Stimulated activated memory B cell treated with anti-CD40 and anti-IgM and Interleukin-4, amounts not matched to agents 10 μg/mL and 1 μg/mL and 100 μg/mL, for 72 hours (primary cell): ENCODE measurements at regions not wholly inside any gene's neighbourhood (a gene's known extent, or its start where the extent isn't known, plus 50 kb on each side); places are given as distances from the start of the nearest gene placed in this dataset.
"Not testable (repeated sequence)": the region's sequence is repeated elsewhere in the genome, so short reads cannot be mapped to it uniquely, and the experiment has no call there.

ENCODE experiments used
- ATAC-seq: fragments of 150-1000 bp; cut with Tn5 transposase; 2 replicates; pipeline ENCODE4 v1.10.0; 2021
- H3K27ac Mint-ChIP-seq: one replicate; pipeline ENCODE4 v1.8.0; 2022; ENCODE audit warnings: mild to moderate bottlenecking, mixed read lengths
- H3K27me3 Mint-ChIP-seq: one replicate; pipeline ENCODE4 v1.8.0; 2022; ENCODE audit warnings: mixed read lengths
- H3K36me3 Mint-ChIP-seq: one replicate; pipeline ENCODE4 v1.8.0; 2022; ENCODE audit warnings: mixed read lengths
- H3K4me1 Mint-ChIP-seq: one replicate; pipeline ENCODE4 v1.8.0; 2022; ENCODE audit warnings: mixed read lengths
- H3K4me3 Mint-ChIP-seq: one replicate; pipeline ENCODE4 v1.8.0; 2022; ENCODE audit warnings: mild to moderate bottlenecking, moderate library complexity, mixed read lengths
- H3K9me3 Mint-ChIP-seq: one replicate; pipeline ENCODE4 v1.8.0; 2022; ENCODE audit warnings: mixed read lengths

DNA sequence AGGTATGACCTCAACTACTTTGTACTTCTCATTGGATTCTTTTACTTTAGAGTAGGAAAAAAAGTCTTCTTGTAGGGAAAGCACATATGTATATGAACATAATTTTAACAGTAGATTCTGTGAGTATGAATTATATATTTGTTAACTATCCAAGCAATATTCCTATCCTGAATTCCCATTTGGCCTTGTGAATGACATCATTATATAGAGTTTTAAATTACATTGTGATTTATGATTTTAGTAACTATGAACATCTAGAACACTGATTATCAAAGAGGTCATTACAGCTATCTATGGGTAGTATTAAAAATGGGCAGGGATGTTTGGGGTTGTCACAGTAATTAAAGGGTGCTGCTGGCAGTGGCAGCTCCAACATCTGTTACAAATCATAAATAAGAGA lies 163.9 kb upstream of the TFAP2D start:
- H3K27me3 Mint-ChIP-seq: no peaks in the 10 kb centered on the region
- no peak overlapping the region for H3K27ac Mint-ChIP-seq
- no peaks in the 10 kb centered on the region for H3K36me3 Mint-ChIP-seq
- no peaks in the 10 kb centered on the region for H3K4me1 Mint-ChIP-seq
- H3K4me3 Mint-ChIP-seq: no peak overlapping the region
- peaks cover 5% of the 10 kb centered on the region for H3K9me3 Mint-ChIP-seq
- ATAC-seq: no peak

DNA sequence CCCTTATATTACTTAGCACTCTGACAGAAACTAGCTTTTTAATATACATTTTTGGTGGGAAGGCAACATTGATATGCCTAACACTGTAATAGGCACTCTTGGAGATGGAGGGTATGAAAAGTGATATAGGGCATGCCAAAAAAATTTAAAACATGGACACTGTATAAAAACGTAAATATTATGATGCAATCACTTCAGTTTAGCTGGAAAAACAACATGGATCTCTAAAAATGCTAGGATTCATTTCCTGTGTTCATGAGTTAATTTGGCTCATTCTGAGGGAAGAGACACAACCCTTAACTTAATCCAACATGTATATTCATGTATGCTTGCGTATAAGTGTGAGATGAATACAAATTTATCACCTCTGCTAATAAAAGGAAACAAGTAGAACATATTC lies 157.3 kb upstream of the TFAP2D start:
- Mint-ChIP-seq H3K4me3 (no peak overlapping the region), H3K4me1 (no peaks in the 10 kb centered on the region), H3K27ac (no peak overlapping the region), H3K36me3 (no peaks in the 10 kb centered on the region), H3K27me3 (no peaks in the 10 kb centered on the region), H3K9me3 (peaks cover 11% of the 10 kb centered on the region)
- no peak for ATAC-seq

DNA sequence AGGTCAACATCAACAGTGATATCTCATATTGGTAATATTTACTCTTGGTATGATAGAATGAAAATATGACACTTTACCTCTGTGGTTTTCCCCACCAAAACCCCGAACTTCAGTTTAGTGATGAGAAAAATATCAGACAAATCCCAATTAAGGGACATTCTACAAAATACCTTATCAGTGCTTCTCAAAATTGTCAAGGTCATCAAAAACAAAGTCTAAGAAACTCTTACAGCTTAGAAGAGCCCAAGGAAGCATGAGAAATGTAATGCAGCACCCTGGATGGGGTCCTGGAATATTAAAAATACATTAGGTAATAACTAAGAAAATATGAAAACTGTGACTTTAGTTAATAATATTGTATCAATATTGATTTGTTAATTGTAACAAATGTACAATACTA lies 148.3 kb upstream of the TFAP2D start:
- no peaks in the 10 kb centered on the region for H3K9me3 Mint-ChIP-seq
- no peak overlapping the region for H3K4me3 Mint-ChIP-seq
- no peaks in the 10 kb centered on the region for H3K4me1 Mint-ChIP-seq
- no peak overlapping the region for H3K27ac Mint-ChIP-seq
- no peak for ATAC-seq
- H3K36me3 Mint-ChIP-seq: no peaks in the 10 kb centered on the region
- H3K27me3 Mint-ChIP-seq: no peaks in the 10 kb centered on the region

DNA sequence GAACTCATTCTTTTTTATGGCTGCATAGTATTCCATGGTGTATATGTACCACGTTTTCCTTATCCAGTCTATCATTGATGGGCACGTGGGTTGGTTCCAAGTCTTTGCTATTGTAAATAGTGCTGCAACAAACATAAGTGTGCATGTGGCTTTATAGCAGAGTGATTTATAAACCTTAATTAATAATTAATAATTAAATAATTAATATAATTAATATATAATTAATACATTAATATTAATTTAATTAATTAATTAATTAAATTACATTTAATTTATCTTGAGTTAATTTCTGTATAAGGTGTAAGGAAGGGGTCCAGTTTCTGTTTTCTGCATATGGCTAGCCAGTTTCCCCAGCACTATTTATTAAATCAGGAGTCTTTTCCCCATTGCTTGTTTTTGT lies 142.1 kb upstream of the TFAP2D start:
- H3K27me3 Mint-ChIP-seq, ATAC-seq, H3K27ac Mint-ChIP-seq, H3K4me1 Mint-ChIP-seq, H3K4me3 Mint-ChIP-seq, H3K36me3 Mint-ChIP-seq: not testable (repeated sequence)
- H3K9me3 Mint-ChIP-seq: peaks cover 11% of the 10 kb centered on the region

DNA sequence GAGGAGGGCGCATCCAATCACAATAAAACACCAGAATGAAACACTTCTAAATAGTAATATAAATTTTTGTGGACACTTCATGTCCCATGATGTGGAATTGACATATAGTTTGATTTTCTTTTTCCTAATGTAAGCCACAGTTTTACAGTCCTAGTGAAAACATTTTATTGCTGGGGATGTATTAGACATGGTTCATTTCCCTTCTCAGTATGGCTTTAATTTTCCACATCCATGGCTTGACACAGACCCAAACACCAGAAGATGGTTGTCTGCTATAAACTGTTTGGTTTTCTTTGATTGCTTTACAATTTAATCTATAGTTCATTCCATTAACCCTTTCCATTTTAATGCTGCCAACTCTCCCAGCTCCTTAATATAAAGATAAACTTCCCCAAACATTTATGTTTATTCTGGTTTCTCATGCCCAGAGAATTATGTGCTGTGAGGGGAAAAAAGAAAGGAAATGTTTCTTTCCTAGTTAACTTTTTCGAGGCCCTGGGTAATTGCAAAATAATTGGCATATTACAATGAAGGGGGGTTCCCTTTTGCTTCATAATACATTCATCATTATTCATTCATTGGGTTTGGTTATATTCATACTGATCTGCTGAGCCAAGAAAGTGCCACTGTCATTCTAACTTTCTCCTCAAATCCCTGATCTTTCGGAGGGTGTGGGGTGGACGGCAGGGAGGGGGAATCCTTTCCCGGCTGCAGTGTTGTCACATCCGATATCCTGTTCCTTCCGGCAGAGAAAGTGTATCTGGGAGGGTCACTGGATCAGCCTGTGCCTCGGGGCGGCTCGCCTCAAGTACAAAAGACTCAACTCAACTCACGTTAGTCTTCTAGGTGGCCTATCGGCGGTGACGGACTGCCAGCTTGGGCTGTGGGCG lies 127.6 kb upstream of the TFAP2D start:
- H3K36me3 Mint-ChIP-seq: no peaks in the 10 kb centered on the region
- H3K27ac Mint-ChIP-seq: no peak overlapping the region
- no peak for ATAC-seq
- H3K4me3 Mint-ChIP-seq: no peak overlapping the region
- no peaks in the 10 kb centered on the region for H3K4me1 Mint-ChIP-seq
- no peaks in the 10 kb centered on the region for H3K27me3 Mint-ChIP-seq
- no peaks in the 10 kb centered on the region for H3K9me3 Mint-ChIP-seq

DNA sequence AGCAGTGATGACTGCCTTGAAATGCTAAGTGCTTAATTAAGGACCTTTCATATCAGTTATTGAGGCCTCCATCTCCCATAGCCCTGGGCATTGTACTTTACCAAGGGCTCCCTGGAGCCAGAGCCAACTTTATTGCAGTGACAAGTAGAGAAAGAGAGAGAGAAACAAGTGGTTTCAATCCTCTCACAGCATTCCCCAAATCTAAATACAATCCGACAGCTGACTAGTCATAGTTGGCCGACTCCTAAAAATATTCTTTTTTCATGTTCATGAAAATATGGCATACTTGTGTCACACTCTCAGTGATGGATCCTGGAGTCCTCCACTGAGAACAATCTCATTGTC lies 127.0 kb upstream of the TFAP2D start:
- no peak overlapping the region for H3K27ac Mint-ChIP-seq
- no peaks in the 10 kb centered on the region for H3K9me3 Mint-ChIP-seq
- H3K27me3 Mint-ChIP-seq: no peaks in the 10 kb centered on the region
- ATAC-seq: no peak
- H3K4me3 Mint-ChIP-seq: no peak overlapping the region
- H3K4me1 Mint-ChIP-seq: no peaks in the 10 kb centered on the region
- H3K36me3 Mint-ChIP-seq: no peaks in the 10 kb centered on the region

DNA sequence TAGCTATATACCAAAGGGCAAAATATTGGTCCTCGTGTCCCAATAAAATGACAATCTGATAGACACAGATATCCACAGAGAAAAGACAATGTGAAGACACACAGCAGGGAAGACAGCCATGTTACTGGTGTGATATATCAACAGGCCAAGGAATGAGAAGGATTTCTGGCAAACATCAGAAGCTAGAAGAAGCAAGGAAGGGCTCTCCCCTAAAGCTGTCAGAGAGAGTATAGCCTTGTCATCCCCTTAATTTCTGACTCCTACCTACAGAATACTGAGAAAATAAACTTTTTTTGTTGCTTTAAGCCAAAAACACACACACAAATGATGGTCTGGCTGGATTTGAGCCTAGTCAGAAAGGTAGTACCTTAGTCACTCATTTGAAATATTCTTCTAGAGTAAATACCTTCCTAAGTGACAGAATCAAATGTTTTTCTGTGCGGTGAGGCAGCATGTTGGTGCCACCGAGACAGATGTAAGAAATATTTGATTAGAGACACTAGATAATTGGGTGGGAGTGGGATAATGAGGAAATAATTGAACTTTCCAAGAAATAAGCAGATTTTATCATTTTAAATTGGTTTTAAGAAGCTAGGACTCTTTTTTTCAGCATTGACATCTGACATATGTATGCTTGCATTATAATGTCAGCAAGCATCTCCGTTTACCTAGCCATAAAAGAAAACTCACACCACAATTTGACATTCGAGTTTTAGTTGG lies 123.4 kb upstream of the TFAP2D start:
- Mint-ChIP-seq H3K36me3 (no peaks in the 10 kb centered on the region), H3K4me1 (no peaks in the 10 kb centered on the region), H3K9me3 (no peaks in the 10 kb centered on the region), H3K4me3 (no peak overlapping the region), H3K27ac (no peak overlapping the region), H3K27me3 (no peaks in the 10 kb centered on the region)
- ATAC-seq: no peak

DNA sequence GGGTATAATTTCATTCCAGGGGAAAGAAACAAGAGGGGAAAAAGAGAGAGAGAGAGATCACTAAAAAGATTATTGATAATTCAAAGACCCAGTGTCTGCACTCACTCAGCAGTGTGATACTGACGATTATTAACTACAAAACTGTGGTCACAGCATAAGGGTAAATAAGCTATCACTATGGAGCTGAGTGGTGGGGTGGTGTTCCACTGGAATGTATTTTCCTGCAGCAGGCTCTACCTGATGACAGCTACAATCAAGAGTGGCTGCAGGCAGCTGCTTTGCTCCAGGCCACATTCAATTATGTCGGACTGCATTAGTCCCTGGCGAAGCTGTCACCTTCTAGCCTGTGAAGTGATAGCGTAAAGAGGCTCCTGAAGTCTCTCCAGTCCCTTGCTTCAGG lies 122.2 kb upstream of the TFAP2D start:
- H3K4me3 Mint-ChIP-seq: no peak overlapping the region
- H3K27ac Mint-ChIP-seq: no peak overlapping the region

DNA sequence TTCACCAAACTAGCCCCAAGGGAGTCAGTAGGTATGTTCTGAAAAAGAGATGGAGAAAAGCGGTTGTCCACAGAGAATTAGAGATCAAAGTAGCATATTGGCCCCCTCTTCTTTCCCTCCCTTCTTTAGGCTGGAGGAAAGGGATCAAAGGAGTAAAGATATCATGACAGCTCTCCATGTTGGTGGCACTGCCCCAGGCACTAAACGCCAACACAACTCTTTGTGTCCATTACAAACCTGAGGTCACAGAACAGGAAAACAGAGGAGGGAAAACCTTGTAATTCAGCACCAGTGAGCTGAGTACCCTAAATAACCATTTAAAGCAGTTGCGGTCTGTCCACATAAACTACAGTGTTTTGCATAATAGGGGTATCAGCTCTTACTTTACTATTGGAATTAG lies 113.0 kb upstream of the TFAP2D start:
- no peak overlapping the region for H3K4me3 Mint-ChIP-seq
- no peaks in the 10 kb centered on the region for H3K36me3 Mint-ChIP-seq
- H3K27me3 Mint-ChIP-seq: no peaks in the 10 kb centered on the region
- peaks cover 3% of the 10 kb centered on the region for H3K9me3 Mint-ChIP-seq
- no peak overlapping the region for H3K27ac Mint-ChIP-seq
- ATAC-seq: no peak
- H3K4me1 Mint-ChIP-seq: no peaks in the 10 kb centered on the region

More for the DNA sequence above, 122.2 kb upstream of the TFAP2D start:
- H3K4me1 Mint-ChIP-seq: no peaks in the 10 kb centered on the region
- no peaks in the 10 kb centered on the region for H3K36me3 Mint-ChIP-seq
- no peak for ATAC-seq
- H3K9me3 Mint-ChIP-seq: no peaks in the 10 kb centered on the region
- H3K27me3 Mint-ChIP-seq: no peaks in the 10 kb centered on the region

DNA sequence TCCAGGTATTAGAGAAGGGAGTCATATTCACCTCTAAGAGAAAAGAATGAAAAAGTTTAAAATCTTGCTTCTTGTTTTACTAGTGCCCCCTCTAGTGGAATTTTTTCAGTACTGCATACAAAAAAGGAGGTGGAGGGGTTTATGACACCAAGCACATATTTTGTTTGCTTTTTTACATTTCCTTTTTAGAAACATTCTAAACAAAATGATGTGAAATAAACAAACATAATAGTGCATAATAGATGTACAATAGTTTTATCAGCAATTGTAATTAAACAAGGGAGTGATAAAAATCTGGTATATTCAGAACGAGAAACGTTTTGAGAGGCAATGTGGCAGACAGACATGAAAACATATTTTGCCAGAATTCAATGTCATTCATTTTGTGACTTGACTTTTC lies 111.0 kb upstream of the TFAP2D start:
- no peaks in the 10 kb centered on the region for H3K27me3 Mint-ChIP-seq
- H3K27ac Mint-ChIP-seq: no peak overlapping the region
- no peaks in the 10 kb centered on the region for H3K4me1 Mint-ChIP-seq
- H3K4me3 Mint-ChIP-seq: no peak overlapping the region
- peaks cover 3% of the 10 kb centered on the region for H3K9me3 Mint-ChIP-seq
- ATAC-seq: no peak
- H3K36me3 Mint-ChIP-seq: no peaks in the 10 kb centered on the region

DNA sequence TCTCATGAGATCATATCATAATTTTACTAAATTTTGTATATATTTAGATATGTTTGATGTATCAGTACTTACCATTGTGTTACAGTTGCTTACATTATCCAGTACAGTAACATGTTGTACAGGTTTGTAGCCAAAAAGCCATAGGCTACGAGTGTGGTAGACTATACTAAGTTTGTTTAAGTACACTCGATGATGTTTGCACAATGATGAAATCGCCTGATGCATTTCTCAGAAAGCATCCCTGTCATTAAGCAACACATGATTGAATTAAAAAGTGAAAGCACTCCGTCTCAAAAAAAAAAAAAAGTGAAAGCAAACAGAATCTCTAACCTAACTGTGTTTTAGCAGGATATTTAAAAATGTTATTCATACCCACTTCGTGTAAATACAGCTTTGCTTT lies 104.9 kb upstream of the TFAP2D start:
- no peaks in the 10 kb centered on the region for H3K27me3 Mint-ChIP-seq
- no peak overlapping the region for H3K27ac Mint-ChIP-seq
- no peak overlapping the region for H3K4me3 Mint-ChIP-seq
- H3K36me3 Mint-ChIP-seq: no peaks in the 10 kb centered on the region
- no peak for ATAC-seq
- H3K9me3 Mint-ChIP-seq: no peaks in the 10 kb centered on the region
- H3K4me1 Mint-ChIP-seq: no peaks in the 10 kb centered on the region

DNA sequence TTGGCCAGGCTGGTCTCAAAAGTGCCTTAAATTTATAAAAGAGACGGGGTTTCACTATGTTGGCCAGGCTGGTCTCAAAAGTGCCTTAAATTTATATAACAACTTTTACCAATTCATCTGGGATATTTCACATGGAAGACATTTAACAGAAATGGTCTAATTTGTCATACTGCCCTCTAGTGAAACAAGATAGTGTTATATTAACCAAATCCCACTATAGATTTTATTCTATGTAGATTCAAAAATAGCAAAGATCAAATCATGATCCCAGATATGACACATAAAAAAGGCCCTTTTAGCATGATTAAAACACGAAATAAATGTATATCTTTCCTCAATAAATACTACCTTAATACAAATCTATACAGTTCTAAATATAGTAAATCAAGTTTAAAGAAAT lies 102.8 kb upstream of the TFAP2D start:
- no peak overlapping the region for H3K4me3 Mint-ChIP-seq
- peaks cover 5% of the 10 kb centered on the region for H3K9me3 Mint-ChIP-seq
- ATAC-seq: no peak
- H3K27ac Mint-ChIP-seq: no peak overlapping the region
- no peaks in the 10 kb centered on the region for H3K36me3 Mint-ChIP-seq
- no peaks in the 10 kb centered on the region for H3K4me1 Mint-ChIP-seq
- no peaks in the 10 kb centered on the region for H3K27me3 Mint-ChIP-seq

DNA sequence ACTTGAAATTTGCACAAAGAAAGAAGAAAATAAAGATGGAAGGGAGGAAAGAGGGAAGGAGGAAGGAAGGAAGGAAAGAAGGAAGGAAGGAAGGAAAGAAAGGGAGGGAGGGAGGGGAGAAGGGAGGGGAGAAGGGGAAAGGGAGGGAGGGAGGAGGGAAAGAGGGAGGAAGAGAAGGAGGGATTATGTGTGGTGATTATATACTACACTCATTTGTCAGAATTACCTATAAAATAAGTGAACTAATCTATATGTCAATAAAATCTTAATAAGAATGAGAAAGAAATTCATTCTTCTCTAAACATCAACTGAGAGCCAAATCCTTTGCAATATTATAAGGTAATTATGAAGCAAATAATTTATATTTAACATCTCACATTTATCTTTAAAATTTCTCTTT lies 77.9 kb upstream of the TFAP2D start:
- no peak overlapping the region for H3K4me3 Mint-ChIP-seq
- no peaks in the 10 kb centered on the region for H3K27me3 Mint-ChIP-seq
- H3K9me3 Mint-ChIP-seq: no peaks in the 10 kb centered on the region
- no peaks in the 10 kb centered on the region for H3K36me3 Mint-ChIP-seq
- H3K27ac Mint-ChIP-seq: no peak overlapping the region
- no peaks in the 10 kb centered on the region for H3K4me1 Mint-ChIP-seq
- ATAC-seq: no peak

DNA sequence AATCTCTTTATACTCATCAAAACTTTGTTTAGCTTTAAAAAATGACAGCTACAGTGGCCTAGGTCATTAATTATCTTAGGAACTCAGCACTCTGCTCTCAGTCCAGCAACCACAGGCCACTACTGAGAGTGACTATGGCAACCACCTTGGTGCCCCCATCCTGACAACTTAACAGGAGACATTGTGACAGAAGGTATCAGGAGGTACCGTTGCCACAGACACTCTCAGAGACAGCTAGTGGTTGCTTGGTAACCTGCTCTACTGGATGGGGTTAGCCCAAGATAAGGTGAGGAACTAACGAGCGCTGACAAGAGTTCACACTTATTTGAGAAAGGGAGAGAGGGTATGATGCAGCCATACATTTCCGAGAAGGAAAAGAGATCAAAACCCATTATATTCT lies 76.1 kb upstream of the TFAP2D start:
- ATAC-seq: no peak
- H3K4me1 Mint-ChIP-seq: no peaks in the 10 kb centered on the region
- H3K27me3 Mint-ChIP-seq: no peaks in the 10 kb centered on the region
- no peaks in the 10 kb centered on the region for H3K9me3 Mint-ChIP-seq
- H3K4me3 Mint-ChIP-seq: no peak overlapping the region
- no peaks in the 10 kb centered on the region for H3K36me3 Mint-ChIP-seq
- H3K27ac Mint-ChIP-seq: no peak overlapping the region

DNA sequence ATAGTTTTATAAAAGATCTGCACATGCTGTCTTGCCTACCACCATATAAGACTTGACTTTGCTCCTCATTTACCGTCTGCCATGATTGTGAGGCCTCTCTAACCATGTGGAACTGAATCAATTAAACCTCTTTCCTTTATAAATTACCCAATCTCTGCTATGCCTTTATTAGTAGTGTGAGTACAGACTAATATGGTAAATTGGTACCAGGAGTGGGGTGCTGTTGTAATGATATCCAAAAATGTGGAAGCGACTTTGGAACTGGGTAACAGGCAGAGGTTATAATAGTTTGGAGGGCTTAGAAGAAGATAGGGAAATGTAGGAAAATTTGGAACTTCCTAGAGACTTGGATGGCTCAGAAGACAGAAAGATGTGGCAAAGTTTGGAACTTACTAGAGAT lies 64.2 kb upstream of the TFAP2D start:
- Mint-ChIP-seq H3K27me3 (no peaks in the 10 kb centered on the region), H3K36me3 (no peaks in the 10 kb centered on the region), H3K4me3 (no peak overlapping the region), H3K27ac (no peak overlapping the region), H3K4me1 (no peaks in the 10 kb centered on the region), H3K9me3 (peaks cover 34% of the 10 kb centered on the region)
- ATAC-seq: no peak

DNA sequence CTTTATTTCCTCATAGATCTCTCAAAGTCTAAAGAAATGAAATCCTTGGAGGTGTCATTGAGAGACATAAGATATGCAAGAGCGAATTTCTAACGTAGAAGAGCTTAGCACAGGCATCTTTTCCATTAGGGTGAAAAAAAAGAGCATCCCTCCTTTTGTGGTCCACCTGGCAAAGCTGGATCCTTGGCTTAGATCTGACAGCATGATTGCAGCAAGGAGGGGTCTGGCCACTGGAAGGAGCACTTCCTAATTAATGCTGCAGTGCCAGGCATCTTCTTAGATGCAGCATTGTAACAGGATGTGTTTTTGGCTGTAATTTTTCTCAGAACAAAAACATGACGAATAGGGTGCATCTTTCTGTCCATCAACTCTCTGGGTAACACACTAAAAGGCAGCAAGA lies 60.1 kb upstream of the TFAP2D start:
- Mint-ChIP-seq H3K27ac (no peak overlapping the region), H3K9me3 (peaks cover 24% of the 10 kb centered on the region), H3K4me1 (no peaks in the 10 kb centered on the region), H3K27me3 (no peaks in the 10 kb centered on the region), H3K4me3 (no peak overlapping the region), H3K36me3 (no peaks in the 10 kb centered on the region)
- no peak for ATAC-seq
